H9 (cell line): ENCODE measurements at regions not wholly inside any gene's neighbourhood (a gene's known extent, or its start where the extent isn't known, plus 50 kb on each side); places are given as distances from the start of the nearest gene placed in this dataset.

Experiments
- DNase-seq: peaks from one replicate; pipeline ENCODE4 v3.0.0-alpha.2; 2017
- H2AFZ ChIP-seq: one replicate; pipeline ENCODE4 v1.6.1; 2013; ENCODE audit warnings: mild to moderate bottlenecking, low read length, control low read depth, moderate library complexity
- H2AK5ac ChIP-seq: 2 replicates; pipeline ENCODE4 v1.6.1; 2013; ENCODE audit warnings: low read length, control low read depth, mixed read lengths; ENCODE audit not compliant: insufficient read length
- H2BK120ac ChIP-seq: one replicate; pipeline ENCODE4 v1.6.1; 2013; ENCODE audit warnings: low read depth, mild to moderate bottlenecking, low read length, control low read depth, inconsistent platforms; ENCODE audit not compliant: poor library complexity, severe bottlenecking
- H2BK12ac ChIP-seq: 2 replicates; pipeline ENCODE4 v1.6.1; 2013; ENCODE audit warnings: low read length, control low read depth, mixed read lengths, low read depth; ENCODE audit not compliant: insufficient read length
- H2BK15ac ChIP-seq: 2 replicates; pipeline ENCODE4 v1.6.1; 2013; ENCODE audit warnings: low read depth, low read length, control low read depth
- H2BK20ac ChIP-seq: one replicate; pipeline ENCODE4 v1.6.1; 2013; ENCODE audit warnings: low read depth, mild to moderate bottlenecking, low read length, control low read depth, inconsistent platforms; ENCODE audit not compliant: poor library complexity, severe bottlenecking
- H2BK5ac ChIP-seq: 2 replicates; pipeline ENCODE4 v1.6.1; 2013; ENCODE audit warnings: low read length, control low read depth, mixed read lengths; ENCODE audit not compliant: insufficient read length
- H3K14ac ChIP-seq: 2 replicates; pipeline ENCODE4 v1.6.1; 2013; ENCODE audit warnings: low read length, control low read depth; ENCODE audit not compliant: insufficient read depth
- H3K18ac ChIP-seq: 2 replicates; pipeline ENCODE4 v1.6.1; 2013; ENCODE audit warnings: low read depth, mild to moderate bottlenecking, mixed read lengths, low read length, control low read depth; ENCODE audit not compliant: insufficient read length
- H3K23ac ChIP-seq: 2 replicates; pipeline ENCODE4 v1.6.1; 2013; ENCODE audit warnings: low read length, control low read depth, mixed read lengths, low read depth; ENCODE audit not compliant: insufficient read length
- H3K23me2 ChIP-seq: 2 replicates; pipeline ENCODE4 v1.6.1; 2013; ENCODE audit warnings: low read depth, mild to moderate bottlenecking, mixed read lengths, low read length, control low read depth; ENCODE audit not compliant: insufficient read length, poor library complexity, severe bottlenecking
- H3K27ac ChIP-seq: 2 replicates; pipeline ENCODE4 v1.5.1; 2013; ENCODE audit warnings: low read length, control low read depth, mixed read lengths, low read depth; ENCODE audit not compliant: insufficient read length
- H3K27me3 ChIP-seq: 2 replicates; pipeline ENCODE4 v1.6.1; 2013; ENCODE audit warnings: low read length, control low read depth, inconsistent platforms; ENCODE audit not compliant: insufficient read depth
- H3K4ac ChIP-seq: 2 replicates; pipeline ENCODE4 v1.6.1; 2013; ENCODE audit warnings: low read depth, mild to moderate bottlenecking, control low read depth, inconsistent platforms, low read length, moderate library complexity
- H3K4me1 ChIP-seq: 2 replicates; pipeline ENCODE4 v1.6.1; 2013; ENCODE audit warnings: low read length, control low read depth, inconsistent platforms; ENCODE audit not compliant: insufficient read depth
- H3K4me2 ChIP-seq: 2 replicates; pipeline ENCODE4 v1.6.1; 2013; ENCODE audit warnings: low read length, control low read depth, mixed read lengths; ENCODE audit not compliant: insufficient read length, insufficient read depth
- H3K56ac ChIP-seq: 2 replicates; pipeline ENCODE4 v1.6.1; 2013; ENCODE audit warnings: low read depth, mild to moderate bottlenecking, mixed read lengths, low read length, control low read depth; ENCODE audit not compliant: insufficient read length
- H3K79me1 ChIP-seq: 2 replicates; pipeline ENCODE4 v1.6.1; 2013; ENCODE audit warnings: low read depth, mild to moderate bottlenecking, moderate library complexity, low read length, control low read depth, inconsistent platforms; ENCODE audit not compliant: insufficient read depth, poor library complexity, severe bottlenecking
- H3K79me2 ChIP-seq: 2 replicates; pipeline ENCODE4 v1.6.1; 2013; ENCODE audit warnings: low read length, control low read depth, inconsistent platforms; ENCODE audit not compliant: insufficient read depth
- H3K9ac ChIP-seq: 2 replicates; pipeline ENCODE4 v1.6.1; 2013; ENCODE audit warnings: low read length, control low read depth, mixed read lengths; ENCODE audit not compliant: insufficient read length; ENCODE audit errors: extremely low read depth
- H3K9me3 ChIP-seq: one replicate; pipeline ENCODE4 v1.6.1; 2013; ENCODE audit warnings: low read depth, low read length, inconsistent platforms; ENCODE audit not compliant: control insufficient read depth
- H3T11ph ChIP-seq: one replicate; pipeline ENCODE4 v1.6.1; 2013; ENCODE audit warnings: mild to moderate bottlenecking, low read length, control low read depth, inconsistent platforms
- H4K20me1 ChIP-seq: one replicate; pipeline ENCODE4 v1.6.1; 2013; ENCODE audit not compliant: control insufficient read depth, insufficient read length, insufficient read depth
- H4K5ac ChIP-seq: 2 replicates; pipeline ENCODE4 v1.6.1; 2013; ENCODE audit warnings: low read depth, mild to moderate bottlenecking, mixed read lengths, low read length, control low read depth; ENCODE audit not compliant: insufficient read length
- H4K8ac ChIP-seq: replicated peaks from 2 replicates; pipeline ENCODE4 v1.6.1; 2013; ENCODE audit warnings: low read length, control low read depth, mixed read lengths, low read depth; ENCODE audit not compliant: insufficient read length
- H4K91ac ChIP-seq: 2 replicates; pipeline ENCODE4 v1.6.1; 2013; ENCODE audit warnings: low read depth, mild to moderate bottlenecking, moderate library complexity, mixed read lengths, low read length, control low read depth; ENCODE audit not compliant: insufficient read length
- H3K27ac Mint-ChIP-seq, 3 experiments: 2 replicates in 2 of 3; 3 replicates in 1 of 3; pipeline ENCODE4 v1.8.0; 2020 to 2021; ENCODE audit warnings: mixed read lengths in 3 of 3, mild to moderate bottlenecking in 1 of 3, moderate library complexity in 1 of 3
- H3K27me3 Mint-ChIP-seq: 2 replicates; pipeline ENCODE4 v1.8.0; 2021; ENCODE audit warnings: low read depth, mild to moderate bottlenecking, moderate library complexity, mixed read lengths
- H3K36me3 Mint-ChIP-seq, 3 experiments: 2 replicates in 2 of 3; 3 replicates in 1 of 3; pipeline ENCODE4 v1.8.0; 2020 to 2021; ENCODE audit warnings: low read depth in 3 of 3, mixed read lengths in 3 of 3; ENCODE audit not compliant: insufficient read depth in 1 of 3
- H3K4me1 Mint-ChIP-seq, 2 experiments: 2 replicates each; pipeline ENCODE4 v1.8.0; 2020; ENCODE audit warnings: mixed read lengths in 2 of 2
- H3K4me3 Mint-ChIP-seq, 2 experiments: 2 replicates in 1 of 2; 3 replicates in 1 of 2; pipeline ENCODE4 v1.8.0; 2020 to 2021; ENCODE audit warnings: mild to moderate bottlenecking in 2 of 2, mixed read lengths in 2 of 2, moderate library complexity in 1 of 2
- H3K9me3 Mint-ChIP-seq, 2 experiments: 2 replicates in 1 of 2; 3 replicates in 1 of 2; pipeline ENCODE4 v1.8.0; 2020; ENCODE audit warnings: mild to moderate bottlenecking in 2 of 2, mixed read lengths in 2 of 2, moderate library complexity in 1 of 2
- CTCF ChIP-seq: fragments of 200-600 bp; sonication (generic); conservative IDR thresholded peaks from 3 replicates; pipeline ENCODE4 v1.8.0; 2021; ENCODE audit warnings: antibody characterized with exemption, mild to moderate bottlenecking
- WGBS: extraction: QIAGEN DNeasy Blood & Tissue Kit; methylation state at CpG from one replicate; pipeline ENCODE4 v1.1.7; 2013; ENCODE audit warnings: missing lambda C conversion rate, low lambda C conversion rate, mixed read lengths; ENCODE audit not compliant: insufficient read length; ENCODE audit errors: extremely low coverage; 5-methylcytosine and 5-hydroxymethylcytosine counted together

- no peak overlapping the region for H3K4me2 ChIP-seq
- H4K20me1 ChIP-seq: no peaks in the 10 kb centered on the region
- no peak overlapping the region for H3K18ac ChIP-seq
- H2BK5ac ChIP-seq: no peak overlapping the region
- Mint-ChIP-seq H3K27me3 (peaks cover 24% of the 10 kb centered on the region), H3K27ac (no peak overlapping the region), H3K36me3 (peaks cover 3 to 43% (median 8%) of the 10 kb centered on the region in 3 experiments; a peak in 6 of 7 replicates), H3K4me3 (no peak overlapping the region), H3K4me1 (no peaks in the 10 kb centered on the region), H3K9me3 (peaks cover 17 to 56% of the 10 kb centered on the region in 2 experiments)
- no peak overlapping the region for H4K5ac ChIP-seq
- H3K4ac ChIP-seq: no peak overlapping the region
- H4K91ac ChIP-seq: no peak overlapping the region
- H2BK120ac ChIP-seq: no peak overlapping the region
- no peaks in the 10 kb centered on the region for H3K23me2 ChIP-seq
- no peaks in the 10 kb centered on the region for H3K9me3 ChIP-seq
- H3K27ac ChIP-seq: no peak overlapping the region
- DNase-seq: no peak
- no peak overlapping the region for H3K9ac ChIP-seq
- H3K14ac ChIP-seq: no peak overlapping the region
- H3K4me1 ChIP-seq: no peaks in the 10 kb centered on the region
- H3K79me2 ChIP-seq: no peaks in the 10 kb centered on the region; the same call in 1 of the 2 replicates
- no CpG with 5 or more reads among the region's 2 CpGs for WGBS
- H2AFZ ChIP-seq: no peak overlapping the region
- no peak overlapping the region for H2BK20ac ChIP-seq
- no peak overlapping the region for H4K8ac ChIP-seq
- H3K23ac ChIP-seq: no peak overlapping the region
- H2AK5ac ChIP-seq: no peak overlapping the region
- no peaks in the 10 kb centered on the region for H3K27me3 ChIP-seq
- H3K79me1 ChIP-seq: no peaks in the 10 kb centered on the region
- no peak overlapping the region for H2BK12ac ChIP-seq
- no peak overlapping the region for H3K56ac ChIP-seq
- no peak overlapping the region for H2BK15ac ChIP-seq
- TF ChIP-seq CTCF: no peak
- no peak overlapping the region for H3T11ph ChIP-seq
These were observed 68.3 kb upstream of the ALOX12 start for GRCh38 chr17:6927290-6928126.
